A549 (cell line): ENCODE measurements at regions not wholly inside any gene's neighbourhood (a gene's known extent, or its start where the extent isn't known, plus 50 kb on each side); places are given as distances from the start of the nearest gene placed in this dataset.

Experiments
- EP300 ChIP-seq, 2 experiments: fragments of >200 bp; sonication (Bioruptor Twin); formaldehyde crosslinking; IDR thresholded peaks; 2 replicates in 1 of 2; 3 replicates in 1 of 2; pipeline ENCODE4 v1.6.1; 2016 to 2017
- MAFK ChIP-seq: fragments of 450-650 bp; IDR thresholded peaks from 2 replicates; pipeline ENCODE4 v1.6.1; 2014; ENCODE audit not compliant: partially characterized antibody
- PHF8 ChIP-seq: fragments of 200-600 bp; sonication (generic); IDR thresholded peaks from 2 replicates; pipeline ENCODE4 v1.6.1; 2016; ENCODE audit warnings: low read depth, mild to moderate bottlenecking, antibody characterized with exemption, moderate library complexity, borderline replicate concordance
- RAD21 ChIP-seq, 2 experiments: fragments of >200 bp in 1 of 2; sonication (Bioruptor Twin) in 1 of 2; formaldehyde crosslinking in 1 of 2; IDR thresholded peaks in 1 of 2; conservative IDR thresholded peaks in 1 of 2; 2 replicates in 1 of 2; 3 replicates in 1 of 2; pipeline ENCODE4 v1.6.1; 2012 to 2018; ENCODE audit warnings: inconsistent platforms in 1 of 2
- TFCP2L1 ChIP-seq: fragments of 250-450 bp; sonication (Bioruptor Pico); IDR thresholded peaks from 2 replicates; pipeline ENCODE4 v1.5.0; 2021; ENCODE audit warnings: mild to moderate bottlenecking

DNA sequence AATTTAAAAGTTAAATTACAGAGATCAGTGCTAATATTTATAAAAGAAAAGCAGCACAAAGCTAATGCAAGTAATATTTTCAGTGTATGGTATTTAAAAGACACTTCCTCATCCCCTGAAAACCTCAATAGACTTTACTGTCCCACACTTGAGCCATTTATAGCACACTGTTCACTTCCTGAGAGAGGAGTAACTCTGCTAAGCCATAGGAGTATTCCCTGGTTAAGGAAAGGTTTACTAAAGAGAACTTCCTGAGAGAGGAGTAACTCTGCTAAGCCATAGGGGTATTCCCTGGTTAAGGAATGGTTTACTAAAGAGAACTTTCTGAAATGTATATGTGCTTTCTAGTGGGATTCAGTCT is 159.4 kb downstream of the NHLRC3 start:
- TF ChIP-seq PHF8 (no peak), RAD21 (conservative IDR thresholded peaks at IDR 0.05 in 1 of 2, IDR thresholded peaks at IDR 0.05 in 1 of 2) (no peak), TFCP2L1 (CRISPR knock-in tag) (no peak), EP300 (IDR thresholded peaks at IDR 0.05) (no peak), MAFK (no peak)
